Fibroblast of gingiva (primary cell): ENCODE measurements at regions not wholly inside any gene's neighbourhood (a gene's known extent, or its start where the extent isn't known, plus 50 kb on each side); places are given as distances from the start of the nearest gene placed in this dataset.
A peak's percentile ranks its signal among the peaks of the same experiment; 100 is the strongest.

Experiments used
- DNase-seq: peaks from one replicate; pipeline ENCODE4 v3.0.0-alpha.2; 2011; ENCODE audit warnings: low read depth

- no peak for DNase-seq
Measured at GRCh38 chr3:66692766-66693150, 191.9 kb upstream of the LRIG1 start.

DNA sequence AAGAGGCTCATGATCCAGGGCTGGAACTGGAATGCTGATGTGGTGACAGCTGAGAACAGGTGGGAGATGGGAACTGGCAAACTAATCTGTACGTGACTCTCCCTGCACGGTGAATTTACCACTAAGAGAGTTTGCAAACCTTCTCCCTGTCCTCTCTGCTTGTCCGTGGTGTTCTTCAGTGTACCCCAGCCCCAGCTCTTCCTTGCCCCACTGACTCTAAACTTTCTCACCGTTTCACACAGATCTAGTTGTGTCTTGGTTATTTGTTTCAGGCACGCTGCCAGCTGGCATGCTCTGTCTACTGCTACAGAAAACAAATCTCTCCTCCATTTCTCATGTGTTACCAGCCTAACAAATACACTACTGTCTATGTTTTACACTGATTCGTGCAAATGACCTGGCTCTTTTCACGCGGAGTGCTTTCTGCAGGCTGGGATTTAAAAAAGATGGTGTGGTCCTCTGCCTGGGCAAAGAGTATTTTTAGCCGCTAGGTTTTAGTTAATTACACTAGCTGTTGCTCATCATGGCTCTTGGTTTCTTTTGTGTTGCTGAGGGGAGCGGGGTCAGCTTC lies 192.7 kb upstream of the LRIG1 start:
- DNase-seq: peak; percentile 3

DNA sequence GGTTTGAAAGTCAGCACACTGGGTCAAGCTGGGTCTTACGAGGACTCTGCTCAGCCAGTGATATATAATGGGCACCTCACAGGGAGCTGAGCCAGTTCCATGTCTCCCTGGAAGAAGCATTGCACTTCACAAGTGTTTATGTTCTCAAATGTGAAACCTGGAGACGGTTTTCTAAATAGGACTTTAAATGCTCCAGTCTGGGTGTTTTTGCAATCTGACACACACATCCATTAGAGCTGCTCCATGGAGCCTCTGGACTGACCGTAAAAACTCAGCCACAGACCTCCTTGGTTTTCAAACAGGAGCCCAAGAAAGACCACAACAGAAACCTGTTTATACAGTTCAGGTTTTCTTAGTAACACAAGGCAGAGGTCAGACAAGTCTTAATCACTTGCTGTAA lies 201.3 kb upstream of the LRIG1 start:
- no peak for DNase-seq

DNA sequence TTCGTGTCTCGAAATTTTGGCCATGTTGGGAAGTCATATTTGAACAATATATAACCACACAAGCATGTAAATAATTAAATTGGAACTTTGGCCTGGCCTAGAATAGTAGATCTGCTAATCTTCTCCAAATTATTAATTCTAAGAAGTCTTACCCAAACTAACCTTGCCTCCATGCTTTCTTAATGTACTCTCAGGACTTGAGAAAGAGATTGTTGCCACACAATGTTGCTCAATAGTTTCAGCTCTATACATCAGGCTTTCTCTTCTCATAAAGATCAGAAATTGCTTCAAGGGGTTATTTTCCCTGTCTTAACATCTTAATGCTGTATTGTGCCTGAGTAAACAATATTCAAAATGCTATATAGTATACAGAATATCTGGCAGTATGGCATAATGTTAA lies 202.7 kb upstream of the LRIG1 start:
- peak; percentile 51 for DNase-seq

- DNase-seq: no peak
Measured at GRCh38 chr3:66705076-66705475, 204.3 kb upstream of the LRIG1 start.

GRCh38 chr3:66706890-66707289 lies 206.1 kb upstream of the LRIG1 start:
- DNase-seq: no peak

- no peak for DNase-seq
Measured at GRCh38 chr3:66709532-66709931, 208.7 kb upstream of the LRIG1 start.

GRCh38 chr3:66712210-66712609 lies 211.4 kb upstream of the LRIG1 start:
- DNase-seq: no peak

DNA sequence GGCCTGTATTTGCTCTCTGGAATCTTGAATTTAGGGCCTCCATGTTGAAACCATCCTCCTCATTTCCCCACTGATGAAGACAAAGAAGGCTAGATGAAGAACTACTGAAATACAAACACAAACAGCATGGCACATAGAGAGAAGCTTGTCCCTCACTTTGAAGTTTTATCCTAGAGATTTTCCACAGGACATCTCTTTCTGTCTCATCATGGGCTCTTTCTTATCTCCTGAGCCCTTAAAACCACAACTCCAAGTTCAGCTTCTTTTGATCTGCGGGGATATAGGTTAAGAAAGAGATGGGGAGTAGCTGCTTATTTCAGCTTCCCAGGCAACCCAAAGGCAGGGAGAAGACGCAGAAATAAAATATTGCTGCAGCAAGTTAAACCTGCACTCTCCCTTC lies 213.1 kb upstream of the LRIG1 start:
- no peak for DNase-seq

- no peak for DNase-seq
Measured at GRCh38 chr3:66715806-66716205, 215.0 kb upstream of the LRIG1 start.

DNA sequence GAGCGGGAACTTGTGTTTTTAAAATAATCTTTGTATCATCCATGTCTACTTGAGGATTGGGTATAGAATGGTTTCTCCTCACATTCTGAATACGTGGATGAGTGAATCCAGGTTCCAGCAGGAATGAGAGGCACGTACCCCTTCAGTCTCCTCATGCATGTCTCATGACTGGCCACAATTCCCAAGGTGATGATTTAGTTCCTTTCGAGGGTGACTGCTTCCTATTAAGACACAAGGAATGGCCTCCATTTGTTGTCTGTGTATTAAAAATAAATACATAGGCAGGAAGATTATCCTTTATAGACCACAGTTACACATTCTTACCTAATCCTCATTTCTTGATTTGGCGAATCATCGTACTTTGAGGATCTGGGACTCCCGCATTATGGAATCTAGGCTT lies 217.0 kb upstream of the LRIG1 start:
- no peak for DNase-seq

DNA sequence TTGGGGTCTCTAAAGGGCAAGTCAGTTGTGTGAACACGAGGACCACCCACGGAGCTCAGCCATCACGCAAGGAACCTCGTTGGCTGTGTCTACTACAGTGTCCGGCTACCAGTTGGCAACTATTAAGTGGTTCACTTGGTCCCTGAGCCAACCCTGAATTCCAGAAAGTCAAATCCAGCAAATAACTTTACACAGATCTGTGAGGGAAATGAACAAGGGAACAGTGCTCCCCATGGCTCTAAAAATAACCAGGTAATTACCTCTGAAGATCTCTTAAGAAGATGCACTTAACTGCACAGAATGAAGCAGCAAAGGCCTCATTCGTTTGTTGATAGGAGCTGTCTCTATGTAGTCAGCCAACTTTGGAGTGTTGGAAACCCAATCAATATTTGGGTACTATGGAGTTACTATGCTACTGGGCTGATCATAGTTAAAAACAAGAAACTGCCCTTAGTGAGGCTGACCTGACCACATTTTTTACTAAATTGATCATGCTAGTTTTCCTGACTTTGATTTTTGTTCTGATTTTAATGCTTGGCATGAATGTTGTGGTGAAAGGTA lies 219.1 kb upstream of the LRIG1 start:
- no peak for DNase-seq

GRCh38 chr3:66720508-66720907 lies 219.7 kb upstream of the LRIG1 start:
- no peak for DNase-seq

DNA sequence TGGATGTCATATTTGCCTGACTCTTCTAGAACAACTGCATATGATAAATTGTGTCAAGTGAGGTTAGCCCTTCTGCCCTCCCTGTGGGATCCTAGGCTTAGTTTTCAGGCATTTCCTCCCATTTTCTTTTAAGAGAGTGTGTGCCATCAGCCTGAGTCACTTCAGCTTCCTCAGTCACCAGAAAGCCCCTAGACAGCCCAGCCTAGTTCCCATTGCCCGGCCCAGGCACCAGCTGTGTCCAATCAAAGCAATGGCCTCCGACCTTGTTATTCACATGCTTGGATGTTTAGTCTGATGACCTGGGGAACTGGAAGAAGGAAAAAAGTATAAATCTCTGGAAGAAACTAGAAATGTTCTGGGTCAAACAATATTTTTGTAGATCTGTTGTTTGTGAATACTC lies 221.9 kb upstream of the LRIG1 start:
- peak; percentile 73 for DNase-seq

DNA sequence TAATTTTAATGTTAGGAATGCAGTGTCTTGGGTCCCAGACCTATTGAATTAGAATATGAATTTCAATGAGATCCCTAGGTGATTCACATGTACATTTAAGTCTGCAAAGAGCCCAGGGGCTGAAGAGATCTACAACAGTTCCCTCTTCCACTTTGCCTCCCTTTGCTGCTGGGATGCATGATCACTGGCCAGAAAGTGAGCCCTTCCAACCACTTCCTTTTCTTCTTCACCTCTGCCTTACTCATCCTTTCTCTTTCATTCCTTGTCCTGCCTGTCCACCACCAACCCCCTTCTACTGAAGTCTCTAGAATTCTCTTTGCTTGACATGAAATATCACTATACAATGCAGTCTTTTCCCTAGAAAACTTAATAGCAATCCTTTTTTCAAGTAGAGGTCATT lies 222.4 kb upstream of the LRIG1 start:
- no peak for DNase-seq

DNA sequence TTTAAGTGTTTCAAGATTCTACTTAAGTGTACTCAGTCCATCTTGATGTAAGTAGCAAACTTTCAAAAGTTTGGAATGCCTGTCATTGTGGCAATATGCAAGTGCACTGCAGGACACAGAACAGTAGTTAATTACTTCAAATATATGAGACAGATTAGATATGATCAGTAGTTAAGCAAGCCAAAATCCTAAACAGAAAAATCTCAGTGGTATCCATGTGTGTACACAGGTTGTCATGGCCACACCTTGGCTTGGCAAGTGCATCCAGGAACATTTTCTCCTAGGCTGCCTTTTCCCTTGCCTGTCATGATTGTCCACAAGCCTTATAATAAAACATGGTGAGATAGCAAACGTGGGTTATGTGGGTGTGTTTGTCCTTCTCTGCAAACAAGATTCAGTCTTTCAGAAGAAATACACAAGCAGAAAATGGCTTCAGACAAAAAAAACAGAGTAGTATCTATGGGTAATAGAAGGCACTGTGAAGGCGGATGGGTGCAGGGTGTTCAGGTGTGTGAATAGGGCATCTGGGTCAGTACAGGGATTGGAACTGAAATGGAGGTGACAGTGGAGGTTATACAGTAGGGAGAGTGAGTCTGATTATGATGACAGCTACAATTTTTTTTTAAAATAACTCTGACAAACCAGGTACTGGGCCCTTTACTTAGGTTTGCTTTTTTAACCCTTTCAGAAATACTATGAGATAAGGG lies 229.0 kb upstream of the LRIG1 start:
- DNase-seq: no peak

GRCh38 chr3:66738625-66739365 lies 238.0 kb upstream of the LRIG1 start:
- peak; percentile 30 for DNase-seq

- no peak for DNase-seq
Measured at GRCh38 chr3:66740260-66740659, 239.4 kb upstream of the LRIG1 start.

DNA sequence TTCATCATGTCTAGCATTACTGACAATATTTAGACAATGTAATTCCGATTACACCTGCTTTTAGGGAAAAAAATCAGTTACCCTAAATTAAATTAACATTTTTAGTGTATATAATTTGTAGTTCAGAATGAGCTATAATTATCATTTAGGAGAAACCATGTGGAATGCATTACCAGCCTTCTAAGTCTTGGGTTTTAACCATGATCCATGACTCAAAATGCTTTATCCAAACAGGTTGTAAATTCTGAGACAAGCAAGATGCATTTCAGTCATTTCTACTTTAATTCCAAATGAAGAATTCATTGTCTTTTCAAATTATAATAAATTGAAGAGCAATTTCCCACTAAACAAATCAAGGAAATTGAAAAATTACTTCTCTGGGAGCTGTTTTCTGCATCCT lies 243.7 kb upstream of the LRIG1 start:
- no peak for DNase-seq

DNA sequence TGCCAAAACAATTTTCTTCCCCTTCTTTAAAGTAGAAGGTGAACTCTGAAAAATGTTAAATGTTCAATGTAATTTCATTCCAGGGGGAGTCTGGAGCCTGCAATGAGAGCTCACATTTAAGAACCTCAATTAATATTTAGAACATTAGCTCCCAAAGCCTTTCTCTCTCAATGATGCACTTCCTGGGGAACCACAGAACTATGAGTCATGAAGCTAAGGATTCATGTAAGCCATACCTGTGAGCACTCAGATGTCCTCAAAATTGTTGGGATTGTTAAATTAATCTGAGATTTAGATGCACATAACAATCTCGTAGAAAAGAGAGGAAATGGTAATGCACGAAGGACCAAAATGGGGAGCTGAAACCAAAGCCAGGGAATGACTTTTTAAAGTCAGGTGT lies 244.2 kb upstream of the LRIG1 start:
- no peak for DNase-seq

- peak; percentile 31 for DNase-seq
Measured at GRCh38 chr3:66747261-66747660, 246.4 kb upstream of the LRIG1 start.

- no peak for DNase-seq
Measured at GRCh38 chr3:66747696-66748095, 246.9 kb upstream of the LRIG1 start.

DNA sequence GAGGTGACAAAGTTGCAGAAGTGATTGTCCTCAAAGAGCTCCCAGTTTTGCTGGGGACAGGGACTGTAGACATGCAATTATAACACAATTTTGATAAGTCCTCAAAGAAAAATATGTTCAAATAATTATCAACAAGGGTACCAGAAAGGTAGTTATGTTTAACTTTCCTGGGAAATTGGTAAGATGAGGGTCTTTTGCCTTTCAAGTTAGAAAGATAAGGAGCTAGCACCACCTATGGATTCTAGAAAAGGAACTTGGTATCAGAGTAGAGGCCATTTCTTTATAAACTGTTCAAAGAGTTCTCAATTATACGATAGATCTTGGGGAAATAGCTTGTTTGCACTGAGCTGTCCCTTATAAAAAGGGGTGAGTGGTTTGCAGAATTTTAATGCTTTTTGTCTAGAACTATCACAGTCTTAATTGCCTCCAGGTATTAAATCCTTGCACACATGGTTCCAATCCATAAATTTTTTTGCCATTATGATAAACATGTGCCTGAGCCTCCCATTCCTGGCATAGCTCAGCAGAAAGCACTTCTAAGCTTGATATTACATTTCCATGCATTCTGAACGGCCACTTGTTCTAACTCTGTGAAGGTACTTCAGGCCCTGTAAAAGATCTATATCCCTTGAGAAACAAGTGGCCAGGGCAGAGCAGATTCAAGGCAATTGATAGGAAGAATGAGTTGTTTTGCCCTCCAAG lies 247.5 kb upstream of the LRIG1 start:
- DNase-seq: peak; percentile 17
